ENCODE measurements at regions not wholly inside any gene's neighbourhood (a gene's known extent, or its start where the extent isn't known, plus 50 kb on each side); places are given as distances from the start of the nearest gene placed in this dataset.
"Not testable (repeated sequence)": the region's sequence is repeated elsewhere in the genome, so short reads cannot be mapped to it uniquely, and the experiment has no call there.

GRCh38 chrX:148080593-148080992 is 99.5 kb downstream of the FMR1NB start:
- DNase-seq = no peak

DNA sequence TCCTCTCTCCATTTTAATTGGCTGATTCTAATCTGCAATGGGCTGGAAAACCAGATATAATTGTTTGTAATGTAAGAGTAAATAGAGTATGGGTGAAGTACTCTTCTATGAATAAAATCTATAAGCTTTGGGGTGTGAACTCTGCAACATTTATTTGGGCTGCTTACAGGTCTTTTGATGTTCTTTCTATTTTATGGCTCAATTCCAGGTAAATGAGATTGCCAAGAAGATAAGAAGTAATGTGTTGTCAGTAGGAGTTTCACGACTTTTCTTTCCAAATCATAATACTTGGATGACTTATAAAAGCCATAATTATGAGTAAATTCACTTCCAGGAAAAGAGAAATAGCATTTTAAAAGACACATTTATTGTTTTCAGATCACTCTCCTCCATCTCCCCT is 103.5 kb downstream of the FMR1NB start:
- no peak for DNase-seq

DNA sequence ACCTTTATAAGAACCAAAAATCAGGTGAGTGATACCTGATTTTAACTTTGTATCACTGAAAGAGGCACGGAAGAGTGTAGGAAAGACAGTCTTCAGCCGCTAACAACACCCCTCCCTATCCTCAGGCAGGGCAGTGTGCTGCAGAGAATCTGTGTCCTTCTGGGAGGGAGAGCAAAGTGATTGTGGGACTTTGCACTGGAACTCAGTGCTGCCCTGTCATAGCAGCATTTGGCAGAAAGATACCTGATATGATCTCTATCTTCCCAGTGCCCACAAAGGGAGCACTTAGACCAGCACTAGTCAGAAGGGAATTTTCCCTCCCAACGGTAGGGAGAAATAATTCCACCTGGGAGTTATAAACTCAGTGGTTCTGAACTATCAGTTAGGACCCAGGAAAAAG is 139.0 kb downstream of the FMR1NB start:
- no peak for DNase-seq

DNA sequence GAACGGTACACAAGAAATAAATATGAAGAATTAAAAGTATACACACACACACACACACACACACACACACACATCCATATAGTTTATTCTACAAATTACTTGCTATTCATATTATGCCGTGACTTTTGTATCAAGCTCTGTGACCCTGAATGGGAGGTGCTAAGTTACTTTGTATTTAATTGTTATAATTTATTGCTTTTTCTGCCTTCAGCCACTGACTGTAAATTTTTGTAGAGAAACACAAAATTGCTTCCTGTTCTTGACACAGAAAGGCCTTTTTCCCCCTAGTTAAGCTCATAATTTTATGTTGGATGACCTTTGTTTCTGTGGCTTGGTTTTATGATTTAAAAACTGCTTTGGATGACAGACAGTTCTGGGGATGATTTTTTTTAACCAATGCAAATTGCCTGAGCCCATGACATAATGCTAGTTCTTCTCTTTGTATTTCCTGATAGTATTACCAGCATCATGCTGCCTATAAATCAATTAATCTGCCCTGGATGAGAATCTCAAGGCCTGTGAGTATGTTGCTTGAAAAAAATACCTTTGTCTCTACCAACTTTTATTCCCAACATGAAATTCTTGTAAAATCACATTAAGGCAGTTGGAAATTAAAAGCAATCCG is 140.0 kb downstream of the FMR1NB start:
- no peak for DNase-seq

- DNase-seq = not testable (repeated sequence)
These were observed 147.9 kb downstream of the FMR1NB start for GRCh38 chrX:148128872-148129505.

DNA sequence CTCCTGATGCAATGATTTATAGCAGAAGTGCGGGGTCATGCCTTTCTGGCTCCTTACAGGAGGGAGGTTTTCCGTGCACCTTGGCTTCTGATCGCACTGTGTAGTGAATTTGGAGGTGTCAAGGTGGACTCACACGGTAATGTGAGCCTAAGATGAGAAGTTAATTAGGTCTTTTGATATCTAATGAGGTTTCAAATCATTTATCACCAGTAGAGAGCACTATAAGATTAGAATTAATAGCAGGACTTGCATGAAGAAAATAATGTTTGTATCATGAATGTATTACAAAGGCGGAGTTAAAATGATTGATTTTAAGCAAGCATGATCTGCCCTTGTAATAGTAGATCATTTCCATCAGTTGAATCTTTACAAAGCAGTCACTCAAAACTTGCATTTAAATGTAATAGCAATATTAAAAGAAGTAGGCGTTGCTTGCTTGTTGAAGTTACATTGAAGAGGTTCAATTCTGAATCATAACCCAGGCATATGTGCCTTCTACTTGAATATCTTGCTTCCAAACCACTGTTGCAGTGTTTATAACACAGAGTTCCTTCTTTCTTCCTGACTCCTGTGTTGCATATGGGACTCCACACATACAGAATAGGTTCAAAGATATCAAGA is 152.1 kb downstream of the FMR1NB start:
- peak in 1 of 2 experiments; percentile 0 for DNase-seq

GRCh38 chrX:148134578-148134977 is 153.4 kb downstream of the FMR1NB start:
- DNase-seq = no peak

GRCh38 chrX:148135738-148136137 is 154.6 kb downstream of the FMR1NB start:
- DNase-seq = no peak

- DNase-seq = no peak
These were observed 165.0 kb downstream of the FMR1NB start for GRCh38 chrX:148146121-148146520.

GRCh38 chrX:148156986-148157385 is 175.8 kb downstream of the FMR1NB start:
- no peak for DNase-seq

- no peak for DNase-seq
These were observed 178.7 kb downstream of the FMR1NB start for GRCh38 chrX:148159796-148160195.

- DNase-seq = no peak
These were observed 180.6 kb downstream of the FMR1NB start for GRCh38 chrX:148161701-148162100.

DNA sequence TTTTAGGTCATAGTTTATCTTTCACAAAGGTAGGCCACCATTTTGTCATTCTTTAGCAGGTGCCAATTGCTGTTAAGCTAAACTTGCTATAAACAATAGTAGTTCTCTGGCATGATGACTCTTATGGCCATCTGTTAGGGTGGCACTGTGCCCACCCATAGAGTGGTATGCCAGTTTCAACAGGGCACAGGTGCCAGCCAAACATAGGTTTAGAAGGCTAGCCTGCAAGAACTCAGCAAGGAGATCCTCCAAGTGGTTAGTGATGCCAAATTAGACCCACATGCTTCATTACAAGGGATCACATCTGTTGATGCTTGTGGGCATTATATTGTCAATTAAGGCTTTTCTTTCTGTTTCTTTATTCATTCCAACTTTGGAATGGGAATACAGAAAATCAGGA is 204.5 kb downstream of the FMR1NB start:
- DNase-seq = no peak

DNA sequence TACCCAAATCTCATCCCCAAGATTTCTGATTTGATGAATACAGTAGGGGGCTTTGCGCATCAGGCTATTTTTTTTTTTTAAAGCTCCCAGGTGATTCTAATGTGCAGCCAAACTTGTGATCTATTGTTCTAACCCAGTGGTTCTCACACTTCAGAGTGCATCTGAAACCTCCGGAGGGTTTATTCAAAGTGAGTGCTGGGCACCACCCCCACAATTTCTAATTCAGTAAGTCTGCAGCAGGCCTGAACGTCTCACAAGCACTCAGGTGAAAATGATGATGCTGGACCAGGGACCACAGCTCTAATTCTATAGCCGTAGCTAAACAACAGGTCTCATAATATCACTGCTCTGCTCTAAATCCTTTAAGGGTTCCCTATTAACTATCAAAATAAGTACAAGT is 211.4 kb downstream of the FMR1NB start:
- no peak for DNase-seq

GRCh38 chrX:148193759-148194158 is 212.6 kb downstream of the FMR1NB start:
- DNase-seq = no peak

- no peak for DNase-seq
These were observed 222.4 kb downstream of the FMR1NB start for GRCh38 chrX:148203531-148203930.

- DNase-seq = no peak
These were observed 223.1 kb downstream of the FMR1NB start for GRCh38 chrX:148204195-148204594.

GRCh38 chrX:148214786-148215185 is 233.6 kb downstream of the FMR1NB start:
- DNase-seq = no peak

DNA sequence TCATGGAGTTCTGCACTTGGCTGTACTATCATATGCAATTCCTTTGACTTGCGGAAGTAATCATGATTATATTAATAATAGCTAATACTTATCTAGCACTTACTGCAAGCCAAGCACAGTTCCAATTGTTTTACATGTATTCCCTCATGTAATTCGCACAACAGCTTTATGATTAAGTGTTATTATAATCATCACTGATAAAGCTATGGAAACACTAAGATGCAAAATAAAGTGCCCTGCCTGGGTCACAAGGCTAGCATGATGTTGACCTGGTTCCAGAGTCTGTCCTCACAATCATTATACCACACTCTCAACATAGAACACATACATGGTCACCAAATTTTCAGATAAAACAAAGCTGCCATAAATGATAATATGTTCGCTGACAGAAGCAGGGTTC is 234.6 kb downstream of the FMR1NB start:
- no peak for DNase-seq

DNA sequence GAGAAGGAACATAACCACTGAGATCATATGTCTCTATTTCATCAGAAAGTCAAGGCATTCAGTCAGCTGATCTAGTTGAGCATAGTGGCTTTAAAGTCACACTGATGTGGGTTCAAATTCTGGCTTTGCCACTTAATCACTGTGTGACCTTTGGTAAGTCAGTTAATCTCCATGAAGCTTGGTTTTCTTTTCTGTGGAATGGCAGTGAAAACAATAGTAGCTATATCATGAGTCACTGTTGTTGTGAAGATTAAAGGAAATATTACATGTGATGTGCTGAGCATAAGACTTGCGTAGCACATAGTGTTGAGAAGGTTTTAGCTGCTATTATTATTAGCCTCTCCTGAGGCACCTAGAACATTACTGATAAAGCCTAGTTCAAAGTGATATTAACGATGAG is 242.2 kb downstream of the FMR1NB start:
- DNase-seq = no peak

- no peak for DNase-seq
These were observed 247.4 kb downstream of the FMR1NB start for GRCh38 chrX:148228521-148228920.

DNA sequence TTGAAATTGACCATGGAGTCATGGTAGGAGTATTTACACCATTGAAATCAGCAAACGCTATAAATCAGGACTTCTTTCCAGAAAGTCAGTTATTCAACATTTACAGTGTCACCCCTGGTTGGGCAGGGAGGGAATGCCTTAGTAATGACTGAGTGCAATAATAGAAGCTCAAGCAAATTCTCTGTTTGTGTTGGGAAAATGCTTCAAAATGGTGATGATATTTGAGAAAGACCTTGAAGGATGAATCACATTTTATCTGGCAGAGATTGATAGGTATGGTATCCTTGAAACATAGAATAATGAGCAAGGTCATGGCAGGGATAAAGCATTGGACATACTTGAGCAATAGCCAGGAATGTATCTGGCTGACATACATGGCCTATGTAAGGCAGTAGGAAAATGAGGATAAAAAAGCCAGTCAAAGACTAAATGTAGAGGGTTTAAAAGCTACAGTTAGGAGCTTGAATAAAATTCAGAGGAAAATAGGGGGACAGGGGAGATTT is 248.7 kb downstream of the FMR1NB start:
- no peak for DNase-seq

- no peak for DNase-seq
These were observed 240.4 kb upstream of the AFF2 start for GRCh38 chrX:148259990-148260389.

DNA sequence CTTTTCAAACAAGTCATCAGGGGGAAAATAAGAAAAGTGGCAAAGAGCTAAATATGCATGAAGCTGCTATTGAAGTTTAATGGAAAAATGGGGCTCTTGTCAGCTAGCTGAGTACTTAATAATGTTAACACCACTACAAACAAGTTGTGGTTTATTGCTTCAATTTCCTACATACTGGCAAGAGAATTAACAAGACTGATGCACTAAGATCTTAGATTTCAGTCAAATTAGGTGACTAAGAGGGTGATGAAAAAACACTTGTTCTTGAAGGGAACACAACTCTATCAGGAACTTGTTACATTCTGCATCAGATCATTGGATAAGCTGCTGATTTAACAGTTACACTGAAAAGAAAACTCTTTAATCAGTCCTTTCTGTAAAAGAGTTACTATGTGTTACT is 234.6 kb upstream of the AFF2 start:
- DNase-seq = no peak
